Ascending aorta (tissue), 2 donors: ENCODE measurements at regions not wholly inside any gene's neighbourhood (a gene's known extent, or its start where the extent isn't known, plus 50 kb on each side); places are given as distances from the start of the nearest gene placed in this dataset.
"Not testable (repeated sequence)": the region's sequence is repeated elsewhere in the genome, so short reads cannot be mapped to it uniquely, and the experiment has no call there.

Experiments used
- DNase-seq, 2 donors: peaks; one replicate each; pipeline ENCODE4 v3.0.0-alpha.2; 2019; ENCODE audit warnings: low spot score in 2 of 2
- H3K27ac ChIP-seq, 2 donors: fragments of 200-600 bp; sonication (generic); one replicate each; pipeline ENCODE4 v1.5.1; 2016 to 2017; ENCODE audit warnings: mild to moderate bottlenecking in 1 of 2
- H3K27me3 ChIP-seq: fragments of 200-600 bp; sonication (generic); one replicate; pipeline ENCODE4 v1.5.1; 2017
- H3K36me3 ChIP-seq, 2 donors: fragments of 200-600 bp; sonication (generic); one replicate each; pipeline ENCODE4 v1.5.1; 2016
- H3K4me1 ChIP-seq, 2 donors: fragments of 200-600 bp; sonication (generic); one replicate each; pipeline ENCODE4 v1.5.1; 2016 to 2017; ENCODE audit warnings: mild to moderate bottlenecking in 1 of 2
- H3K4me3 ChIP-seq, 2 donors: fragments of 200-600 bp; sonication (generic); one replicate each; pipeline ENCODE4 v1.5.1; 2016 to 2017; ENCODE audit warnings: mild to moderate bottlenecking in 1 of 2
- H3K9me3 ChIP-seq, 2 donors: fragments of 200-600 bp; sonication (generic); one replicate each; pipeline ENCODE4 v1.5.1; 2016
- intact Hi-C: fragments of 100-400 bp; cut with DNase I; formaldehyde crosslinking; loops from one replicate; pipeline ENCODE4 v1.15.1; 2023
- TF ChIP-seq, protein P1 (sequence below), 3 experiments: fragments of 200-600 bp in 2 of 3; fragments of 450-650 bp in 1 of 3; sonication (generic) in 2 of 3; IDR thresholded peaks; one replicate each; pipeline ENCODE4 v1.5.1; 2016 to 2019; ENCODE audit warnings: antibody characterized with exemption in 3 of 3, mild to moderate bottlenecking in 1 of 3, moderate library complexity in 1 of 3

DNA sequence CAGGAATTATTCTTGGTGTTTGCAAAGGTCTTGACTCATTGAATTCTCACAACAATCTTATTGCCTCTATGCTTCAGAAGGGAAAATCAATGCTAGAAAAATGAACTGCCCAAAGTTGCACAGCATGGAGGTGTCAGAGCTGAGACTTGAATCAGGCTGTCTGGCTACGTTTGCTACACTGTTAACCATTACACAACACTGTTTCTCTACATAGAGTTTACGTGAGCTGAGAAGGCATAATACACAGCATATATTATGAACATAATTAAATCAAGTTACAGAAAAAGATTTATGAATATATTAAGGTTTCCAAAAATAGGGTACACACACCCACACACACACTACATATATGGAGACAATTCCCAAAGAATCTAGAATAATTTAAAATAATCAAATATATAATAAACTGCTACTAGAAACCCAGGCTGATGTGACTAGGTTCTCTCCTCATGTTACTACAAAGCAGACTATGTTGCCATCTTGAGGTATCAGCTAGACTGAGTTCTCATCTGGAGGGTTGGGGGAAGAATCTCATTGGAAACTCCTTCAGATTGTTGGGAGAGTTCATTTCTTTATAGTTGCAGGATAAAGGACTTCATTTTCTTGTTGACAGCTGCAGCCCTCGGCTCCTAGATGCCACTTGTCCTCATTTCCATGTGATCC lies 1270.5 kb downstream of the ARAP2 start:
- TF ChIP-seq, protein P1, sequence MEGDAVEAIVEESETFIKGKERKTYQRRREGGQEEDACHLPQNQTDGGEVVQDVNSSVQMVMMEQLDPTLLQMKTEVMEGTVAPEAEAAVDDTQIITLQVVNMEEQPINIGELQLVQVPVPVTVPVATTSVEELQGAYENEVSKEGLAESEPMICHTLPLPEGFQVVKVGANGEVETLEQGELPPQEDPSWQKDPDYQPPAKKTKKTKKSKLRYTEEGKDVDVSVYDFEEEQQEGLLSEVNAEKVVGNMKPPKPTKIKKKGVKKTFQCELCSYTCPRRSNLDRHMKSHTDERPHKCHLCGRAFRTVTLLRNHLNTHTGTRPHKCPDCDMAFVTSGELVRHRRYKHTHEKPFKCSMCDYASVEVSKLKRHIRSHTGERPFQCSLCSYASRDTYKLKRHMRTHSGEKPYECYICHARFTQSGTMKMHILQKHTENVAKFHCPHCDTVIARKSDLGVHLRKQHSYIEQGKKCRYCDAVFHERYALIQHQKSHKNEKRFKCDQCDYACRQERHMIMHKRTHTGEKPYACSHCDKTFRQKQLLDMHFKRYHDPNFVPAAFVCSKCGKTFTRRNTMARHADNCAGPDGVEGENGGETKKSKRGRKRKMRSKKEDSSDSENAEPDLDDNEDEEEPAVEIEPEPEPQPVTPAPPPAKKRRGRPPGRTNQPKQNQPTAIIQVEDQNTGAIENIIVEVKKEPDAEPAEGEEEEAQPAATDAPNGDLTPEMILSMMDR (IDR thresholded peaks at IDR 0.05): no peak
- intact Hi-C loops: no loop called here

DNA sequence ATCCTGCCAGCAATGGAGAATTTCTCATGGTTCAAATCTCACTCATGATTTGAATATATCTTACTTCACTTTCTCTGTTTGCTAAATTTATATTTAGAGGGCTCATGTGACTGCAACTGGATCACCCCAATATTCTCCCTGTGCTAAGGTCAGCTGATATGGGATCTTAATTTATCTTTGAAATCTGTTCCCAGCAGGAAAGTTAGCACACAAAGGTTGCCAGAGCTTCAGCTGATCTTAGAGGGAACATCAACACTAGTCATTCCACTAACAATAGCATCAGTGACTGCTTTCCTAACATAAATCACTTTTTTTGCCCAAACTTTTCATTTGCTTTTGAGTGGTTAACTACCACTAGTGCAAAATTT lies 1270.0 kb downstream of the ARAP2 start:
- H3K27me3 ChIP-seq: no peaks in the 10 kb centered on the region
- intact Hi-C loops: no loop called here
- no peak for DNase-seq
- TF ChIP-seq, protein P1 (IDR thresholded peaks at IDR 0.05): no peak
- no peak overlapping the region for H3K27ac ChIP-seq
- no peaks in the 10 kb centered on the region for H3K36me3 ChIP-seq
- no peak overlapping the region for H3K4me3 ChIP-seq
- no peaks in the 10 kb centered on the region for H3K9me3 ChIP-seq
- H3K4me1 ChIP-seq: no peaks in the 10 kb centered on the region

More for the DNA sequence above, 1270.5 kb downstream of the ARAP2 start:
- no peak overlapping the region for H3K27ac ChIP-seq
- no peaks in the 10 kb centered on the region for H3K27me3 ChIP-seq
- no peaks in the 10 kb centered on the region for H3K36me3 ChIP-seq
- no peak overlapping the region for H3K4me3 ChIP-seq
- H3K4me1 ChIP-seq: no peaks in the 10 kb centered on the region
- H3K9me3 ChIP-seq: no peaks in the 10 kb centered on the region
- no peak for DNase-seq

DNA sequence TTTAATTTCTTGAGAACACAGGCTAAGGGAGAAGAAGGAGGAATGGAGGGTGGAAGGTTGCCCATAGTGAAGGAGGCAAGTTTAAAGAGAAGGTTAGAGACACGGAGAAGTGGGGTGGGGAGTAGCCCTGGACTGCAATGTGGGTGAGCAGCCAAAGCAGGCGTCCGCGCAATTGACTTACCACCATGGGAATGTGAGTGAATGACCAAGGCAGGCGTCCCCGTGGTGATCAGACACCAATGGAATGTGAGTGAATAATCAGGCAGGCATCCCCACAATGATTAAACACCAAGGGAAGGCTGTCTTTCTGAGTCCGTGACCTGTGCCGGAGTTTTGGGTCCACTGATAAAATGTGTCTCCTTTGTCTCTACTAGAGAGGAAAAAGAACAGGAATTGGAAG lies 1223.1 kb downstream of the ARAP2 start:
- H3K4me3 ChIP-seq, intact Hi-C loops, DNase-seq, H3K9me3 ChIP-seq, H3K36me3 ChIP-seq, H3K4me1 ChIP-seq, H3K27ac ChIP-seq, H3K27me3 ChIP-seq: not testable (repeated sequence)

DNA sequence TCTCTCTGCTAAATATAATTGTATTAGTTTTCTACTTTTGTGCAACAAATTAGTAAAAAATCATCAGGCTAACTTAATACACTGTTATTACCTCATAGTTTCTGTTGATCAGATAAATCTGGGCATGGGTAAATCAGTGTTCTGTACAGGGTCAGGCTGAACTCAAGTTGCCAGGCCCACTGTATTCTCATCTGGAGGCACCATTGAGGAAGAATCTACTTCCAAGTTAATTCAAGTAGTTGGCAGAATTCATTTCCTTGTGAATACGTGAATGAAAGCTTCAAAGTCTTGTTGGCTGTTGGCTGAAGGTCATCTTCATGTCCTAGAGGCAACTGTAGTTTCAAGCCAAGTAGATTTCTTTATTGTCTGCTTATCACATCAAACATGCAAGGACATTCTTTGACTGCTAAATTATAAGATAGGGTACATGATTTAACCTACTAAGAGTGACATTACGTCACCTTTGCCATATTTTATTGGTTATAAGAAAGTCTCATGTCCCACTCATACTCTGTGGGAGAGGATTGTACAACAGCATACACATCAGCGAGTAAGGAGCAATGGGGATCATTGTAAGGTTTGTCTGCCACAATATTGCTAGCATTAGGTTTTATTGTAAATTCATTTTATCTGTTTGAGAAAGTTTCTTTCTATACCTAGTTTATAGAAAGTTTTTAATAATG lies 1219.0 kb downstream of the ARAP2 start:
- no peaks in the 10 kb centered on the region for H3K9me3 ChIP-seq
- H3K27ac ChIP-seq: no peak overlapping the region
- no peaks in the 10 kb centered on the region for H3K4me1 ChIP-seq
- TF ChIP-seq, protein P1 (IDR thresholded peaks at IDR 0.05): no peak
- no peaks in the 10 kb centered on the region for H3K27me3 ChIP-seq
- no peak for DNase-seq
- intact Hi-C loops: no loop called here
- H3K4me3 ChIP-seq: no peak overlapping the region
- no peaks in the 10 kb centered on the region for H3K36me3 ChIP-seq

DNA sequence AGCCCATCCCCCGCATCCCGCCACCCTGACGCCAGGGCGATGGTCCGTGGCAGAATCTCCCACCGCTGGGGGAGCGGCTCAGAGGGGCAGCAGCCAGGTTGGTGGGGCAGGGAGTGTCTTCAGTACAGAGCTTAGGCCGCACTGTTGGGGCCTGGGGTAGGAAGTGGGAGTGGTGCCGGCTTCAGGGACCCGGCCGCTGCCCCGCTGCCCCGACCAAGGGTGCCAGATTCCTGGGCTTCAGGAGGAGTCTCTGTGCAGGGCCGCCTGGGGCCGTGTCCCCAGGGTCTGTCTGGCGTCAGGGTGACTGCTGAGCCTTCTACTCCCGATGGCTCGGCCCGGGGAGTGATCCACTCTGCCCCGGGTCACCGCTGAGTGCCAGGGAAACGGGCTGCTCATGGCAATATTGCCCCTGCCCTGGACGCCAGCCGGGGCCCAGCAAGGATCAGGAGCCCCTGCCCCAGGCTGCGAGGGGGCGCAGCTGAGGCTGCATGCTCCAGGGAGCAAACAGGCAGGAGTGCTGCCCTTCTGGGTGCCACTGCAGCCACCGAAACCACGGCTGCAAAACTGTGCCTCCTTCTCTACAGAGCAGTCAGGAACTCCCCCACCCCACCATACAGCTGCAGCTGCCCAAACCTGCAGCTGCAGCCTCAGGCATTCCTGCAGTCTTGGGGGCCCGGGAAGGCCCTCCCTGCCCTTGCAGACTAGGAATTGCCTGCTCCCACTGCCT lies 1206.1 kb downstream of the ARAP2 start:
- intact Hi-C loops: no loop called here
- Histone ChIP-seq H3K4me3 (no peak overlapping the region), H3K27me3 (no peaks in the 10 kb centered on the region), H3K27ac (no peak overlapping the region), H3K36me3 (no peaks in the 10 kb centered on the region), H3K9me3 (no peaks in the 10 kb centered on the region), H3K4me1 (no peaks in the 10 kb centered on the region)
- TF ChIP-seq, protein P1 (IDR thresholded peaks at IDR 0.05): no peak
- DNase-seq: no peak

DNA sequence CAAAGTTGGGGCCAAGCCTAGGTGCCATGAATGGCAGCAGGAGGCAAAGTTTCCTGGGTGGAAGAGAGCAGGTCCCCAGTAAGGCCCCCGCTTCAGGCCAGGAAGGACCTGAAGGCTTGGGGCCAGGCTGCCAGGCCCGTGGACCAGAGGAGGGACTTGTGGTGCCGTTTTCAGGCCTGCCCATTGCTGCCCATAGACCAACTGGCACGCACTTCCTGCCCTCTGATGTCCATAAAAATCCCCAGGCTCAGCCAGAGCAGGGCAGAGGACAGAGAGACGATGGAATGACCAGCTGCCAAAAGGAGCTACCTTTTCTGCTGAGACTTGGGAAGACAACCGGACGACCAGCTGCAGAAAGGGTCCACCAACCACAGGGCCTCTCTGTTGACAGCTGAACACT lies 1205.5 kb downstream of the ARAP2 start:
- no peak overlapping the region for H3K27ac ChIP-seq
- TF ChIP-seq, protein P1 (IDR thresholded peaks at IDR 0.05): no peak
- H3K4me3 ChIP-seq: no peak overlapping the region
- H3K36me3 ChIP-seq: no peaks in the 10 kb centered on the region
- no peaks in the 10 kb centered on the region for H3K9me3 ChIP-seq
- no peaks in the 10 kb centered on the region for H3K4me1 ChIP-seq
- intact Hi-C loops: no loop called here
- H3K27me3 ChIP-seq: no peaks in the 10 kb centered on the region
- DNase-seq: no peak
